ENCODE measurements at regions not wholly inside any gene's neighbourhood (a gene's known extent, or its start where the extent isn't known, plus 50 kb on each side); places are given as distances from the start of the nearest gene placed in this dataset.
A peak's percentile ranks its signal among the peaks of the same experiment; 100 is the strongest.

DNA sequence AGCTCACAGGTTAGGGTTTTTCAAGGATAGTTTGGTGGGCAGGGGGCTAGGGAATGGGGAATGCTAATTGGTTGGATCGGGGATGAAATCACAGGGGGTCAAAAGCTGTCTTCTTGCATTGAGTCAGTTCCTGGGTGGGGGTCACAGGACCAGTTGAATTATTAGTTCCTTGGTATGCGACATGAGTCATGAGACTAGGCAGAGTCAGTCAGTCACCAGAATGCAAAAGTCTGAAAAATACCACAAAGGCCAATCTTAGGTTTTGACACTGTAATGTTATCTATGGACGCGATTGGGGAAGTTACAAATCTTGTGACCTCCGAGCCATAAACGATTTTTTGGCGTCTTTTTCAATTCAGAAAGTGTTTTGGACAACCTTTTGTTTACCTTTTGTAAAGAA, 101.2 kb downstream of the ZNF519 start:
- DNase-seq: no peak

DNA sequence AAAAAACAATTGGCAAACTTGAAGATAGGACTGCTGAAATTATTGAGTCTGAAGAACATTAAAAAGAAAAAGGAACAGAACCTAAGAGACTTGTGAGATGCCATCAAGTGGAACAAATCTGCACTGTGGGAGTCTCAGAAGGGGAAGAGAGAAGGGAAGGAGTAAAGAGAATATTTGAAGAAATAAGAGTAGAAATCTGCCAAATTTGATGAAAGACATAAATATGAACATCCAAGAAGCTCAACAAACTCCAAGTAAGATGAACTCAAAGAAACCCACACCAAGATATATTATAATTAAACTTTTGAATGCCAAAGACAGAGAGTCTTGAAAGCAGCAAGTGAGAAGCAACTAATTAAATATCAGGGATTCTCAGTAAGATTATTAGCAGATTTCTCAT, 102.7 kb downstream of the ZNF519 start:
- DNase-seq: no peak

DNA sequence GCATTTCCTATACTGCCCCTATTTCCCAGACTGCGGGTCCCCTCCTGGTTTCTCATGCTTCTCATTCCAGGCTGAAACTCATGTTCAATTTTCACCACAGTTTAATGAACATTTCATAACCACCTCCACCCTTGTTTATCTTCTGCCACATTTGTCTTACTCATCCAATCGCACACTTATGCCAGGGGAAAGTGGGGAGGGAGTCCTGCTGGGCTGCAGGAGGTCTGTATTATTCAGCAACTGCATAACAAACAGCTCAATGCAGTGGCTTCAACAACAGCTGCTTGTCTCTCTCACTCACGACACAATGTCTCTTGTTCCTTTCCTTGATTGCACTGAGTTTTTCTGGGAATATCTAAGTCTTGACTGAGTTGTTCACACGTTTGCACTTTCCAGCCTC, 106.0 kb downstream of the ZNF519 start:
- no peak for DNase-seq

- DNase-seq: no peak
Measured at GRCh38 chr18:14025306-14025940, 106.8 kb downstream of the ZNF519 start.

DNA sequence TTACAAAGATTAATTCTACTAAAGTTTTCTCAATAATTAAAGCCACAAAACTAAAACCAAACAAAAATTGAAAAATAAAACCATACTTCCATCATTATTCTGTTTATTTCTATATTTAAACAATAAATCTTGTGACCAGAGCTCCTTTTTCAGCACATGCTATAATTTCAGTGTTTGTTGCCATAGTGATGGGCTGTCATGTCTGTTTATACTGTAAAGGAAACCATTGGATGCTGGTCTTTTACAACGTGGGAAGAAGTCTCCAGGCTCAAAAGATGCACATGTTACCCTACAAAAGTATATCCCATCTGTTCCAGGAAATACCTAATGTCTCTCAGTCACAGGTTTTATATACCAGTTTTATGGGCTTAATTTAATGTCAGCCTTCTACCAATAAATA, 100.1 kb upstream of the MC2R start:
- no peak for DNase-seq

GRCh38 chr18:14014456-14014855, 99.1 kb upstream of the MC2R start:
- no peak for DNase-seq

GRCh38 chr18:14000884-14001283, 85.5 kb upstream of the MC2R start:
- no peak for DNase-seq

DNA sequence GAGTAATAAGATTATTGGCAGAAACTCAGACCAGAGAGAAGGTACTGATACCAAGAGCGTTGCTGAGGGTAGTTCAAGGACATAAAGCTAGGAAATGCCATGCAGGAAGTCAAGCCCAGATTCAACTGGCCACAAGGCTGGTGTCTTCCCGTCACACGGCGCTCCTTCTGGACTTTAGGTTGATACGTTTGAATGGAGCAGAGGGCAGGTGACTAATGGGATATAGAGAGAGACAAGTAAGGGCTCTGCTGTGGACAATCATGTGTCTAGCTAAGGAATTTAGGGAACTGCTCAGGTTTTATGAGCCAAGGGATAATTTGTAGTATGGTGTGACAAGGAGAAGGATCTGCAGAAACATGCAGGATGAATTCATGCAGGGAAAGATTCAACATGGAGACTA, 83.9 kb upstream of the MC2R start:
- no peak for DNase-seq

DNA sequence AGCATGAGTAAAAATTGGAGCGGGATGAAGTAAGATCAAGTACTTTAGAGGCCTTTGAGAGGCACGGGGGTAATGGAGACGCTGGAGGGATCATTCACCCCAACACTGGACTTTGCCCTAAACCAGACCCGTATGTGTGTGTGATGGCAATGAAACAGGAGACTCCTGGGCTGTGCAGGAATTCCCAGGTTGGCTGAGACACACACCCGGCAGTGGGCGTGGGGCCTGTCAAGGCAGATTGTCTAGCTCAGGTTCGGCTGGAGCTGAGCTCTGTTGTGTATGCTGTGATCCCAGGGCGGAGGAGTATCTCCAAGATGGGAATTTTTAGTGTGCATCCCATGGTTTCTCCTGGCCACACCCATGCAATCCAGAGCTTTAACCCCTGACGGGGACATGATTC, 83.2 kb upstream of the MC2R start:
- DNase-seq: no peak

- DNase-seq: no peak
Measured at GRCh38 chr18:13993730-13994129, 78.4 kb upstream of the MC2R start.

- DNase-seq: no peak
Measured at GRCh38 chr18:13992826-13993540, 77.6 kb upstream of the MC2R start.

DNA sequence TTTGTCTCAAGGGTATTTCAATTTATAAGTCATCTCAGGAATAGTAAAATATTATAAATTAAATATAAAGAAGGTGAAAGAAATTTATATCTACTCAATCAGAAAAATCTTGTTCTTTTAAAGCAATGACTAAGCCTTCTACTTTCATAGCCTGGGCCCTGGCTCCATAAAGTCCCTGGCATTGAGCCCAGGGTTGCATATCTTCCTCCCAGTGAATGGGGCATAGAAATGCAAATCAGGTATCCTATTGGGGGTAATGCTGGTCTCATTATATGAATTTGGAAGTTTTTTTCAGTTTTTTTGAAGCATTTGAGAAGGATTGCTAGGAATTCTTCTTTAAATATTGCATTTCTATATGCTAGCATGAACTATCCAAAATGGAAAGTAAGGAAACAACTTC, 73.9 kb upstream of the MC2R start:
- no peak for DNase-seq

GRCh38 chr18:13987956-13988355, 72.6 kb upstream of the MC2R start:
- no peak for DNase-seq

GRCh38 chr18:13984080-13984479, 68.7 kb upstream of the MC2R start:
- DNase-seq: no peak

GRCh38 chr18:13983506-13983905, 68.2 kb upstream of the MC2R start:
- no peak for DNase-seq

- peak in 1 of 2 donors; percentile 3 for DNase-seq
Measured at GRCh38 chr18:13982126-13982525, 66.8 kb upstream of the MC2R start.

GRCh38 chr18:13973061-13973575, 57.8 kb upstream of the MC2R start:
- no peak for DNase-seq

Data from right lung (tissue), 2 donors.